ENCODE measurements at regions not wholly inside any gene's neighbourhood (a gene's known extent, or its start where the extent isn't known, plus 50 kb on each side); places are given as distances from the start of the nearest gene placed in this dataset.

GRCh38 chr20:22374066-22374465 lies 210.3 kb downstream of the FOXA2 start:
- H3K36me3 ChIP-seq (replicated peaks; ENCODE audit: control insufficient read depth, insufficient read depth, low read length): no peaks in the 10 kb centered on the region
- H3K27me3 ChIP-seq (ENCODE audit: control insufficient read depth, insufficient read depth, low read length): peaks cover 4% of the 10 kb centered on the region; the same call in 1 of the 2 replicates
- DNase-seq: no peak
- H3K4me3 ChIP-seq (ENCODE audit: insufficient read depth, low read depth, low read length): no peak overlapping the region

GRCh38 chr20:22373164-22373895 lies 211.0 kb downstream of the FOXA2 start:
- no peaks in the 10 kb centered on the region for H3K36me3 ChIP-seq (replicated peaks; ENCODE audit: control insufficient read depth, insufficient read depth, low read length)
- peaks cover 4% of the 10 kb centered on the region; the same call in 1 of the 2 replicates for H3K27me3 ChIP-seq (ENCODE audit: control insufficient read depth, insufficient read depth, low read length)
- DNase-seq: no peak
- H3K4me3 ChIP-seq (ENCODE audit: insufficient read depth, low read depth, low read length): no peak overlapping the region

GRCh38 chr20:22371843-22372242 lies 212.5 kb downstream of the FOXA2 start:
- Histone ChIP-seq H3K4me3 (ENCODE audit: insufficient read depth, low read depth, low read length) (no peak overlapping the region), H3K27me3 (ENCODE audit: control insufficient read depth, insufficient read depth, low read length) (peaks cover 4% of the 10 kb centered on the region; the same call in 1 of the 2 replicates), H3K36me3 (replicated peaks; ENCODE audit: control insufficient read depth, insufficient read depth, low read length) (no peaks in the 10 kb centered on the region)
- DNase-seq: peak; percentile 6

GRCh38 chr20:22370137-22370536 lies 214.2 kb downstream of the FOXA2 start:
- Histone ChIP-seq H3K4me3 (ENCODE audit: insufficient read depth, low read depth, low read length) (no peak overlapping the region), H3K27me3 (ENCODE audit: control insufficient read depth, insufficient read depth, low read length) (peaks cover 4% of the 10 kb centered on the region; the same call in 1 of the 2 replicates), H3K36me3 (replicated peaks; ENCODE audit: control insufficient read depth, insufficient read depth, low read length) (no peaks in the 10 kb centered on the region)
- no peak for DNase-seq

- Histone ChIP-seq H3K27me3 (ENCODE audit: control insufficient read depth, insufficient read depth, low read length) (peaks cover 4% of the 10 kb centered on the region; the same call in 1 of the 2 replicates), H3K36me3 (replicated peaks; ENCODE audit: control insufficient read depth, insufficient read depth, low read length) (no peaks in the 10 kb centered on the region), H3K4me3 (ENCODE audit: insufficient read depth, low read depth, low read length) (no peak overlapping the region)
- no peak for DNase-seq
Observed at GRCh38 chr20:22369100-22369499, 215.3 kb downstream of the FOXA2 start.

- DNase-seq: no peak
- Histone ChIP-seq H3K36me3 (replicated peaks; ENCODE audit: control insufficient read depth, insufficient read depth, low read length) (no peaks in the 10 kb centered on the region), H3K27me3 (ENCODE audit: control insufficient read depth, insufficient read depth, low read length) (peaks cover 4% of the 10 kb centered on the region; the same call in 1 of the 2 replicates), H3K4me3 (ENCODE audit: insufficient read depth, low read depth, low read length) (no peak overlapping the region)
Observed at GRCh38 chr20:22368235-22368634, 216.1 kb downstream of the FOXA2 start.

GRCh38 chr20:22366631-22367030 lies 217.7 kb downstream of the FOXA2 start:
- DNase-seq: no peak
- peaks cover 4% of the 10 kb centered on the region; the same call in 1 of the 2 replicates for H3K27me3 ChIP-seq (ENCODE audit: control insufficient read depth, insufficient read depth, low read length)
- no peak overlapping the region for H3K4me3 ChIP-seq (ENCODE audit: insufficient read depth, low read depth, low read length)

GRCh38 chr20:22354647-22355046 lies 229.7 kb downstream of the FOXA2 start:
- H3K36me3 ChIP-seq (replicated peaks; ENCODE audit: control insufficient read depth, insufficient read depth, low read length): no peaks in the 10 kb centered on the region
- DNase-seq: no peak
- no peaks in the 10 kb centered on the region; the same call in 1 of the 2 replicates for H3K27me3 ChIP-seq (ENCODE audit: control insufficient read depth, insufficient read depth, low read length)
- H3K4me3 ChIP-seq (ENCODE audit: insufficient read depth, low read depth, low read length): no peak overlapping the region

More at GRCh38 chr20:22366631-22367030, 217.7 kb downstream of the FOXA2 start:
- no peaks in the 10 kb centered on the region for H3K36me3 ChIP-seq (replicated peaks; ENCODE audit: control insufficient read depth, insufficient read depth, low read length)

- H3K27me3 ChIP-seq (ENCODE audit: control insufficient read depth, insufficient read depth, low read length): no peaks in the 10 kb centered on the region; the same call in 1 of the 2 replicates
- no peaks in the 10 kb centered on the region for H3K36me3 ChIP-seq (replicated peaks; ENCODE audit: control insufficient read depth, insufficient read depth, low read length)
- no peak for DNase-seq
- no peak overlapping the region for H3K4me3 ChIP-seq (ENCODE audit: insufficient read depth, low read depth, low read length)
Observed at GRCh38 chr20:22353586-22353985, 230.8 kb downstream of the FOXA2 start.

GRCh38 chr20:22352019-22352418 lies 232.4 kb downstream of the FOXA2 start:
- Histone ChIP-seq H3K4me3 (ENCODE audit: insufficient read depth, low read depth, low read length) (no peak overlapping the region), H3K27me3 (ENCODE audit: control insufficient read depth, insufficient read depth, low read length) (no peaks in the 10 kb centered on the region; the same call in 1 of the 2 replicates), H3K36me3 (replicated peaks; ENCODE audit: control insufficient read depth, insufficient read depth, low read length) (no peaks in the 10 kb centered on the region)
- no peak for DNase-seq

- no peak for DNase-seq
- no peak overlapping the region for H3K4me3 ChIP-seq (ENCODE audit: insufficient read depth, low read depth, low read length)
- no peaks in the 10 kb centered on the region for H3K36me3 ChIP-seq (replicated peaks; ENCODE audit: control insufficient read depth, insufficient read depth, low read length)
- H3K27me3 ChIP-seq (ENCODE audit: control insufficient read depth, insufficient read depth, low read length): no peaks in the 10 kb centered on the region; the same call in 1 of the 2 replicates
Observed at GRCh38 chr20:22350624-22351023, 233.7 kb downstream of the FOXA2 start.

GRCh38 chr20:22348010-22348409 lies 236.4 kb downstream of the FOXA2 start:
- no peak for DNase-seq
- Histone ChIP-seq H3K27me3 (ENCODE audit: control insufficient read depth, insufficient read depth, low read length) (no peaks in the 10 kb centered on the region; the same call in 1 of the 2 replicates), H3K36me3 (replicated peaks; ENCODE audit: control insufficient read depth, insufficient read depth, low read length) (no peaks in the 10 kb centered on the region)

GRCh38 chr20:22346716-22347115 lies 237.7 kb downstream of the FOXA2 start:
- Histone ChIP-seq H3K27me3 (ENCODE audit: control insufficient read depth, insufficient read depth, low read length) (no peaks in the 10 kb centered on the region), H3K4me3 (ENCODE audit: insufficient read depth, low read depth, low read length) (no peak overlapping the region), H3K36me3 (replicated peaks; ENCODE audit: control insufficient read depth, insufficient read depth, low read length) (no peaks in the 10 kb centered on the region)
- no peak for DNase-seq

More at GRCh38 chr20:22348010-22348409, 236.4 kb downstream of the FOXA2 start:
- no peak overlapping the region for H3K4me3 ChIP-seq (ENCODE audit: insufficient read depth, low read depth, low read length)

GRCh38 chr20:22343612-22344011 lies 240.8 kb downstream of the FOXA2 start:
- no peaks in the 10 kb centered on the region for H3K27me3 ChIP-seq (ENCODE audit: control insufficient read depth, insufficient read depth, low read length)
- DNase-seq: no peak

GRCh38 chr20:22342410-22342809 lies 242.0 kb downstream of the FOXA2 start:
- no peaks in the 10 kb centered on the region for H3K27me3 ChIP-seq (ENCODE audit: control insufficient read depth, insufficient read depth, low read length)
- H3K4me3 ChIP-seq (ENCODE audit: insufficient read depth, low read depth, low read length): no peak overlapping the region
- H3K36me3 ChIP-seq (replicated peaks; ENCODE audit: control insufficient read depth, insufficient read depth, low read length): no peaks in the 10 kb centered on the region
- DNase-seq: no peak

More at GRCh38 chr20:22343612-22344011, 240.8 kb downstream of the FOXA2 start:
- Histone ChIP-seq H3K4me3 (ENCODE audit: insufficient read depth, low read depth, low read length) (no peak overlapping the region), H3K36me3 (replicated peaks; ENCODE audit: control insufficient read depth, insufficient read depth, low read length) (no peaks in the 10 kb centered on the region)
